Left lobe of liver (tissue), 2 donors: ENCODE measurements at regions not wholly inside any gene's neighbourhood (a gene's known extent, or its start where the extent isn't known, plus 50 kb on each side); places are given as distances from the start of the nearest gene placed in this dataset.

Source experiments
- ATAC-seq: fragments of 200-7000 bp; cut with Tn5 transposase; one replicate; pipeline ENCODE4 v1.9.1; 2020; ENCODE audit warnings: mild to moderate bottlenecking, moderate library complexity
- DNase-seq: peaks from one replicate; pipeline ENCODE4 v3.0.0-alpha.2; 2020; ENCODE audit warnings: low spot score
- donor health status: DM: no; HTN: no; CAD: no; lungs with moderate emphysema.
- donor health status: DM: no; HTN: yes; CAD: no.

GRCh38 chr20:56828402-56828801 is 199.3 kb downstream of the TFAP2C start:
- DNase-seq = no peak

GRCh38 chr20:56829788-56830385 is 200.8 kb downstream of the TFAP2C start:
- no peak for DNase-seq

More at GRCh38 chr20:56828402-56828801, 199.3 kb downstream of the TFAP2C start:
- no peak for ATAC-seq

GRCh38 chr20:56831795-56832194 is 202.7 kb downstream of the TFAP2C start:
- ATAC-seq = no peak
- DNase-seq = no peak

More at GRCh38 chr20:56829788-56830385, 200.8 kb downstream of the TFAP2C start:
- no peak for ATAC-seq

GRCh38 chr20:56833427-56833826 is 204.3 kb downstream of the TFAP2C start:
- DNase-seq (no peak), ATAC-seq (no peak)

- DNase-seq (no peak), ATAC-seq (peak; percentile 78)
Measured at GRCh38 chr20:56835829-56836550, 206.9 kb downstream of the TFAP2C start.

GRCh38 chr20:56839222-56839621 is 210.1 kb downstream of the TFAP2C start:
- DNase-seq = no peak

GRCh38 chr20:56839786-56840185 is 210.7 kb downstream of the TFAP2C start:
- ATAC-seq (no peak), DNase-seq (no peak)

More at GRCh38 chr20:56839222-56839621, 210.1 kb downstream of the TFAP2C start:
- ATAC-seq = no peak

- no peak for DNase-seq
- no peak for ATAC-seq
Measured at GRCh38 chr20:56840716-56841261, 211.7 kb downstream of the TFAP2C start.

- no peak for DNase-seq
- no peak for ATAC-seq
Measured at GRCh38 chr20:56841346-56841908, 212.3 kb downstream of the TFAP2C start.

GRCh38 chr20:56842056-56842455 is 212.9 kb downstream of the TFAP2C start:
- no peak for DNase-seq
- ATAC-seq = no peak

GRCh38 chr20:56843386-56843785 is 214.3 kb downstream of the TFAP2C start:
- ATAC-seq (no peak), DNase-seq (no peak)

- ATAC-seq (no peak), DNase-seq (no peak)
Measured at GRCh38 chr20:56843817-56844216, 214.7 kb downstream of the TFAP2C start.

GRCh38 chr20:56845546-56846086 is 216.5 kb downstream of the TFAP2C start:
- DNase-seq (no peak), ATAC-seq (no peak)

GRCh38 chr20:56848561-56848960 is 219.5 kb downstream of the TFAP2C start:
- DNase-seq (no peak), ATAC-seq (no peak)

GRCh38 chr20:56851552-56851951 is 222.4 kb downstream of the TFAP2C start:
- no peak for DNase-seq

GRCh38 chr20:56855708-56856107 is 226.6 kb downstream of the TFAP2C start:
- DNase-seq (no peak), ATAC-seq (no peak)

More at GRCh38 chr20:56851552-56851951, 222.4 kb downstream of the TFAP2C start:
- no peak for ATAC-seq

- no peak for DNase-seq
- no peak for ATAC-seq
Measured at GRCh38 chr20:56857950-56858349, 228.8 kb downstream of the TFAP2C start.

- DNase-seq = no peak
- no peak for ATAC-seq
Measured at GRCh38 chr20:56859039-56859800, 230.1 kb downstream of the TFAP2C start.

GRCh38 chr20:56859801-56860261 is 230.7 kb downstream of the TFAP2C start:
- DNase-seq (no peak), ATAC-seq (no peak)

- no peak for ATAC-seq
- no peak for DNase-seq
Measured at GRCh38 chr20:56860413-56860812, 231.3 kb downstream of the TFAP2C start.

- ATAC-seq = no peak
- no peak for DNase-seq
Measured at GRCh38 chr20:56861590-56861989, 232.5 kb downstream of the TFAP2C start.
